ENCODE measurements at regions not wholly inside any gene's neighbourhood (a gene's known extent, or its start where the extent isn't known, plus 50 kb on each side); places are given as distances from the start of the nearest gene placed in this dataset.

- TF ChIP-seq NANOG (IDR thresholded peaks at IDR 0.05; ENCODE audit: insufficient read depth, low read depth, low read length, poor library complexity, severe bottlenecking) = no peak
- TF ChIP-seq, protein P1, sequence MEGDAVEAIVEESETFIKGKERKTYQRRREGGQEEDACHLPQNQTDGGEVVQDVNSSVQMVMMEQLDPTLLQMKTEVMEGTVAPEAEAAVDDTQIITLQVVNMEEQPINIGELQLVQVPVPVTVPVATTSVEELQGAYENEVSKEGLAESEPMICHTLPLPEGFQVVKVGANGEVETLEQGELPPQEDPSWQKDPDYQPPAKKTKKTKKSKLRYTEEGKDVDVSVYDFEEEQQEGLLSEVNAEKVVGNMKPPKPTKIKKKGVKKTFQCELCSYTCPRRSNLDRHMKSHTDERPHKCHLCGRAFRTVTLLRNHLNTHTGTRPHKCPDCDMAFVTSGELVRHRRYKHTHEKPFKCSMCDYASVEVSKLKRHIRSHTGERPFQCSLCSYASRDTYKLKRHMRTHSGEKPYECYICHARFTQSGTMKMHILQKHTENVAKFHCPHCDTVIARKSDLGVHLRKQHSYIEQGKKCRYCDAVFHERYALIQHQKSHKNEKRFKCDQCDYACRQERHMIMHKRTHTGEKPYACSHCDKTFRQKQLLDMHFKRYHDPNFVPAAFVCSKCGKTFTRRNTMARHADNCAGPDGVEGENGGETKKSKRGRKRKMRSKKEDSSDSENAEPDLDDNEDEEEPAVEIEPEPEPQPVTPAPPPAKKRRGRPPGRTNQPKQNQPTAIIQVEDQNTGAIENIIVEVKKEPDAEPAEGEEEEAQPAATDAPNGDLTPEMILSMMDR (IDR thresholded peaks at IDR 0.05; ENCODE audit: control extremely low read depth in 1 of 3, insufficient read depth in 1 of 3, low read depth in 1 of 3, low read length in 3 of 3) = no peak
Observed at GRCh38 chr2:188024811-188025210, 266.9 kb upstream of the GULP1 start (continued).

All from H1 (cell line).